NB4 (cell line): ENCODE measurements at regions not wholly inside any gene's neighbourhood (a gene's known extent, or its start where the extent isn't known, plus 50 kb on each side); places are given as distances from the start of the nearest gene placed in this dataset.

ENCODE experiments used
- DNase-seq: peaks from one replicate; pipeline ENCODE4 v3.0.0; 2010; ENCODE audit warnings: low read depth
- H3K4me3 ChIP-seq: one replicate; pipeline ENCODE4 v1.5.1; 2011; ENCODE audit warnings: mild to moderate bottlenecking, low read depth, low read length, moderate library complexity
- MYC ChIP-seq: IDR thresholded peaks from 2 replicates; pipeline ENCODE4 v1.6.1; 2011; ENCODE audit warnings: low read depth, low read length
- POLR2A ChIP-seq: IDR thresholded peaks from 2 replicates; pipeline ENCODE4 v1.6.1; 2011; ENCODE audit warnings: mild to moderate bottlenecking; ENCODE audit not compliant: insufficient read length; ENCODE audit errors: extremely low read depth
- TF ChIP-seq, protein P1 (sequence below): IDR thresholded peaks from 2 replicates; pipeline ENCODE4 v1.6.1; 2011; ENCODE audit warnings: low read depth, low read length
- TF ChIP-seq, protein P2 (sequence below): IDR thresholded peaks from one replicate; pipeline ENCODE4 v1.5.1; 2012; ENCODE audit warnings: low read depth, low read length

DNA sequence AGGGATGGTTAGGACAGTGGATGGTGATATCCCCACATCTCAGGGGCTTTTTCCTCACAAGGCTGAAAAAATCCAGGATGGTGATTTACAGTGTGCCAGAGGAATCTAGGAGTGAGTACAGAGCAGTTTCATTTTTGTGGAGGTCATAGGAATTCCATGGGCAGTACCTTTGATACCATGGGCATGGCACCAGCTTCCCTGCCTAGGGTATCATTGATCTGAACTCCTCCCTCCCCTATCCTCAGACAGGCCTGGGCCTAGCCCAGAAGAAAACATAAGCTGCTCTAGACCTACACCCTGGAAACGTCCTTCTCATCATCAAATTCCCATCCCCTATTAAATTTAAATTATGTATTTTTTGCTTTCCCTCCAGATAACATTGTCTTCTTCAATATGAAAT, 136.3 kb upstream of the KLHL29 start:
- TF ChIP-seq, protein P1, sequence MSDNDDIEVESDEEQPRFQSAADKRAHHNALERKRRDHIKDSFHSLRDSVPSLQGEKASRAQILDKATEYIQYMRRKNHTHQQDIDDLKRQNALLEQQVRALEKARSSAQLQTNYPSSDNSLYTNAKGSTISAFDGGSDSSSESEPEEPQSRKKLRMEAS = no peak
- no peak for TF ChIP-seq MYC
- TF ChIP-seq, protein P2, sequence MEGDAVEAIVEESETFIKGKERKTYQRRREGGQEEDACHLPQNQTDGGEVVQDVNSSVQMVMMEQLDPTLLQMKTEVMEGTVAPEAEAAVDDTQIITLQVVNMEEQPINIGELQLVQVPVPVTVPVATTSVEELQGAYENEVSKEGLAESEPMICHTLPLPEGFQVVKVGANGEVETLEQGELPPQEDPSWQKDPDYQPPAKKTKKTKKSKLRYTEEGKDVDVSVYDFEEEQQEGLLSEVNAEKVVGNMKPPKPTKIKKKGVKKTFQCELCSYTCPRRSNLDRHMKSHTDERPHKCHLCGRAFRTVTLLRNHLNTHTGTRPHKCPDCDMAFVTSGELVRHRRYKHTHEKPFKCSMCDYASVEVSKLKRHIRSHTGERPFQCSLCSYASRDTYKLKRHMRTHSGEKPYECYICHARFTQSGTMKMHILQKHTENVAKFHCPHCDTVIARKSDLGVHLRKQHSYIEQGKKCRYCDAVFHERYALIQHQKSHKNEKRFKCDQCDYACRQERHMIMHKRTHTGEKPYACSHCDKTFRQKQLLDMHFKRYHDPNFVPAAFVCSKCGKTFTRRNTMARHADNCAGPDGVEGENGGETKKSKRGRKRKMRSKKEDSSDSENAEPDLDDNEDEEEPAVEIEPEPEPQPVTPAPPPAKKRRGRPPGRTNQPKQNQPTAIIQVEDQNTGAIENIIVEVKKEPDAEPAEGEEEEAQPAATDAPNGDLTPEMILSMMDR = no peak
- no peak for TF ChIP-seq POLR2A
- H3K4me3 ChIP-seq = no peak overlapping the region
- DNase-seq = no peak

DNA sequence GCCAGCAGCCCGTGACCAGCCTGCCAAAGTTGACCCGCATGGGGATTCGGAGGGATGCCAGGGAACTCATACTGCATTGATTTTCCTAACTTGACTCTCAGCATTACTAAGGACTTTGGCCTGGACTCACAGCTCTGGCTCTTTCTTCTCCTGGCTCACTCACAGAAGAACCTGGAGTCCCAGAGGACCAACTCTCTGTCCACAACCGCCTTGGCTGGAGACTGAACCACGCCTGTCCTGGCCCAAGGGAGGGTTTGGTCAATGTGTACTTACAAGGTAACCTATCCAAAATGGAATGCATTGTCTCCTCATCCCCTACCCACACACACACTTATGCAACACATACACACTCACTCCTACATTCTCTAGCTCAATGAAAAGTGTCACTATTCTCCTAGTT, 135.6 kb upstream of the KLHL29 start:
- TF ChIP-seq MYC = no peak
- TF ChIP-seq, protein P2 = no peak
- TF ChIP-seq POLR2A = no peak
- TF ChIP-seq, protein P1 = no peak
- H3K4me3 ChIP-seq = no peak overlapping the region
- DNase-seq = no peak

DNA sequence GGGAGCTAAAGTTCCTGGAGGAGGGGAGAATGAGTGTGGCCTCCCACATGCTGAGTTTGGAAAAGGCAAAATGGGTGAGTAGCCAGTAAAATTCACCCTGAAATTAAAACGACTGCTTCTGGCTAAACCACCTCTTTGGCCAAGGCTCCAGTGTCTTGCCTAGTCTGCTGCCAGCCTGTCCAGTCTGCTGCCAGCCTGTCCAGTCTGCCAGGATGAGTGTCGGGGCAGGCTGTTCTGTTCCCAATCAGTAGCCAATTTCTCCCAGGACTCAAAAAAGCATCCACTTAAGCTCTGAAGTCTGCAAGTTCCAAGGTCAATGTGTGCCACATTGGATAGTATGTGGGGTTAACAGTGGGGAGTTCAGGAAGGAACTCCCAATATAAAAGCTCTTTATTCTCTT, 134.6 kb upstream of the KLHL29 start:
- TF ChIP-seq, protein P1 = no peak
- TF ChIP-seq POLR2A = no peak
- no peak for TF ChIP-seq MYC
- TF ChIP-seq, protein P2 = no peak

DNA sequence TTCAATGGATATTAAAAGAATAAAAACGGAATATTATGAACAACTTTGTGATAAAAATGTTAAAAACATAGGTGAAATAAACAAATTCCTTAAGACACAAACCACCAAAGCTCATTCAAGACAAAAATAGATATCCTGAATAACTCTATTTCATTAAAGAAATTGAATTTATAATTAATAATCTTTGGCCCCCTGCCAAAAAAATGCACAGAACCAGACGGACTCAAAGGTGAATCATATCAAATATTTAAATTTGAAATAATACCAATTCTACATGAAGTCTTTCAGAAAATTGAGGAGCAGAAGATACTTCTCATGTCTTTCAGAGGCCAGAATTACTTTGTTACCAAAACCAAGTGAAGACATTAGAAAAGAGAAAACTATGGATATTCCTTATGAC, 128.3 kb upstream of the KLHL29 start:
- no peak for TF ChIP-seq POLR2A
- no peak for TF ChIP-seq MYC
- TF ChIP-seq, protein P1 = no peak
- TF ChIP-seq, protein P2 = no peak
- H3K4me3 ChIP-seq = no peak overlapping the region
- DNase-seq = no peak

More for the DNA sequence above, 134.6 kb upstream of the KLHL29 start:
- H3K4me3 ChIP-seq = no peak overlapping the region
- DNase-seq = no peak

DNA sequence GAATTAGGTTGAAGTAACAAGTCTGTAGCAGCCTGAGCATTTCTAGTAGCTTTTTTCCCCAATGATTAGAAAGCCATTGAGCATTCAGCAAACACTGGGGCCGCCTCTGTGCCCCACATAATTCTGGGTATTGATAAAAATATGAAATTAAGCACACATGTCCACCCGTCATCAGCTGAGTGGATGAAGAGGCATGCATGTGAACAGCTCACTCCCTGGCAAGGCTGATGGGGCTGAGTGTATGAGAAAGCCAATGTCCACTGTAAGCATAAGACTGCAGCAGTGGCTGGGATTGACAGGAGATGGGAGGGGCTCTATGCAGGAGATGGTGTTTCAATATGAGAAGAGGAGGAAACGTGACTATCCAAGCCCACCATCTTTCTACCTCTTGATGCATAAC, 124.4 kb upstream of the KLHL29 start:
- TF ChIP-seq, protein P1 = no peak
- TF ChIP-seq MYC (no peak), POLR2A (no peak)
- TF ChIP-seq, protein P2 = no peak
- DNase-seq = no peak
- H3K4me3 ChIP-seq = no peak overlapping the region
